ENCODE measurements at regions not wholly inside any gene's neighbourhood (a gene's known extent, or its start where the extent isn't known, plus 50 kb on each side); places are given as distances from the start of the nearest gene placed in this dataset.

GRCh38 chrX:4382273-4382672 lies 668.8 kb upstream of the PRKX start:
- WGBS: 27% methylated on average over 2 of the region's 3 CpGs

GRCh38 chrX:4380710-4381109 lies 667.3 kb upstream of the PRKX start:
- Histone ChIP-seq H2AK5ac (ENCODE audit: low read length, severe bottlenecking) (no peak overlapping the region), H2BK120ac (ENCODE audit: low read depth, low read length) (no peak overlapping the region), H3K36me3 (ENCODE audit: control insufficient read depth in 1 of 2, insufficient read depth in 2 of 2, low read depth in 1 of 2, low read length in 2 of 2) (no peaks in the 10 kb centered on the region), H3K9ac (ENCODE audit: low read length) (no peak overlapping the region), H3K79me1 (replicated peaks; ENCODE audit: low read length, poor library complexity, severe bottlenecking) (no peaks in the 10 kb centered on the region), H2BK15ac (ENCODE audit: low read depth, poor library complexity, severe bottlenecking) (no peak overlapping the region), H3K18ac (ENCODE audit: low read depth in 1 of 2, low read length in 2 of 2) (no peak overlapping the region), H3K23ac (ENCODE audit: low read length in 2 of 2) (no peak overlapping the region), H3K4me1 (ENCODE audit: control insufficient read depth, insufficient read depth, low read depth, low read length) (no peaks in the 10 kb centered on the region), H3K4ac (ENCODE audit: low read depth in 1 of 2, low read length in 2 of 2) (no peak overlapping the region), H3K27me3 (ENCODE audit: control insufficient read depth in 1 of 2, insufficient read depth in 1 of 2, low read length in 2 of 2) (no peaks in the 10 kb centered on the region), H2BK5ac (ENCODE audit: low read depth, low read length, poor library complexity, severe bottlenecking) (no peak overlapping the region), H3K14ac (ENCODE audit: low read length in 2 of 2) (no peak overlapping the region), H3K4me2 (ENCODE audit: low read length, poor library complexity, severe bottlenecking) (no peak overlapping the region), H4K91ac (ENCODE audit: low read length) (no peak overlapping the region), H3K9me3 (ENCODE audit: control insufficient read depth, low read length) (peaks cover 17% of the 10 kb centered on the region), H3K27ac (ENCODE audit: low read length, poor library complexity, severe bottlenecking) (no peak overlapping the region), H2BK12ac (ENCODE audit: low read length in 2 of 2) (no peak overlapping the region), H3K4me3 (ENCODE audit: insufficient read depth in 1 of 2, low read depth in 1 of 2, low read length in 2 of 2) (no peak overlapping the region), H2AFZ (ENCODE audit: low read depth, low read length) (no peak overlapping the region), H4K8ac (ENCODE audit: low read length) (no peak overlapping the region)
- no peak for DNase-seq

More at GRCh38 chrX:4382273-4382672, 668.8 kb upstream of the PRKX start:
- Histone ChIP-seq H3K4me3 (ENCODE audit: insufficient read depth in 1 of 2, low read depth in 1 of 2, low read length in 2 of 2) (no peak overlapping the region), H2AK5ac (ENCODE audit: low read length, severe bottlenecking) (no peak overlapping the region), H2BK15ac (ENCODE audit: low read depth, poor library complexity, severe bottlenecking) (no peak overlapping the region), H3K4me1 (ENCODE audit: control insufficient read depth, insufficient read depth, low read depth, low read length) (no peaks in the 10 kb centered on the region), H3K27ac (ENCODE audit: low read length, poor library complexity, severe bottlenecking) (no peak overlapping the region), H2BK12ac (ENCODE audit: low read length in 2 of 2) (no peak overlapping the region), H2AFZ (ENCODE audit: low read depth, low read length) (no peak overlapping the region), H3K4me2 (ENCODE audit: low read length, poor library complexity, severe bottlenecking) (no peak overlapping the region), H4K8ac (ENCODE audit: low read length) (no peak overlapping the region), H2BK5ac (ENCODE audit: low read depth, low read length, poor library complexity, severe bottlenecking) (no peak overlapping the region), H3K4ac (ENCODE audit: low read depth in 1 of 2, low read length in 2 of 2) (no peak overlapping the region), H3K27me3 (ENCODE audit: control insufficient read depth in 1 of 2, insufficient read depth in 1 of 2, low read length in 2 of 2) (no peaks in the 10 kb centered on the region), H3K9ac (ENCODE audit: low read length) (no peak overlapping the region), H3K14ac (ENCODE audit: low read length in 2 of 2) (no peak overlapping the region), H4K91ac (ENCODE audit: low read length) (no peak overlapping the region), H2BK120ac (ENCODE audit: low read depth, low read length) (no peak overlapping the region), H3K9me3 (ENCODE audit: control insufficient read depth, low read length) (peaks cover 21% of the 10 kb centered on the region), H3K18ac (ENCODE audit: low read depth in 1 of 2, low read length in 2 of 2) (no peak overlapping the region), H3K79me1 (replicated peaks; ENCODE audit: low read length, poor library complexity, severe bottlenecking) (no peaks in the 10 kb centered on the region), H3K23ac (ENCODE audit: low read length in 2 of 2) (no peak overlapping the region), H3K36me3 (ENCODE audit: control insufficient read depth in 1 of 2, insufficient read depth in 2 of 2, low read depth in 1 of 2, low read length in 2 of 2) (no peaks in the 10 kb centered on the region)
- DNase-seq: no peak

GRCh38 chrX:4379071-4379470 lies 665.6 kb upstream of the PRKX start:
- whole genome bisulfite sequencing: 100% methylated on average over 1 of the region's 1 CpG
- no peaks in the 10 kb centered on the region for H3K27me3 ChIP-seq (ENCODE audit: control insufficient read depth in 1 of 2, insufficient read depth in 1 of 2, low read length in 2 of 2)
- no peak overlapping the region for H2AFZ ChIP-seq (ENCODE audit: low read depth, low read length)
- peaks cover 16% of the 10 kb centered on the region for H3K9me3 ChIP-seq (ENCODE audit: control insufficient read depth, low read length)
- H2BK12ac ChIP-seq (ENCODE audit: low read length in 2 of 2): no peak overlapping the region
- no peak overlapping the region for H4K8ac ChIP-seq (ENCODE audit: low read length)
- no peak overlapping the region for H2BK5ac ChIP-seq (ENCODE audit: low read depth, low read length, poor library complexity, severe bottlenecking)
- H4K91ac ChIP-seq (ENCODE audit: low read length): no peak overlapping the region
- H3K79me1 ChIP-seq (replicated peaks; ENCODE audit: low read length, poor library complexity, severe bottlenecking): no peaks in the 10 kb centered on the region
- DNase-seq: no peak
- H2BK15ac ChIP-seq (ENCODE audit: low read depth, poor library complexity, severe bottlenecking): no peak overlapping the region
- no peak overlapping the region for H3K27ac ChIP-seq (ENCODE audit: low read length, poor library complexity, severe bottlenecking)
- no peak overlapping the region for H3K14ac ChIP-seq (ENCODE audit: low read length in 2 of 2)
- no peak overlapping the region for H3K9ac ChIP-seq (ENCODE audit: low read length)
- H3K23ac ChIP-seq (ENCODE audit: low read length in 2 of 2): no peak overlapping the region
- H2BK120ac ChIP-seq (ENCODE audit: low read depth, low read length): no peak overlapping the region
- H2AK5ac ChIP-seq (ENCODE audit: low read length, severe bottlenecking): no peak overlapping the region
- H3K18ac ChIP-seq (ENCODE audit: low read depth in 1 of 2, low read length in 2 of 2): no peak overlapping the region
- H3K4me2 ChIP-seq (ENCODE audit: low read length, poor library complexity, severe bottlenecking): no peak overlapping the region
- no peaks in the 10 kb centered on the region for H3K36me3 ChIP-seq (ENCODE audit: control insufficient read depth in 1 of 2, insufficient read depth in 2 of 2, low read depth in 1 of 2, low read length in 2 of 2)
- H3K4me3 ChIP-seq (ENCODE audit: insufficient read depth in 1 of 2, low read depth in 1 of 2, low read length in 2 of 2): no peak overlapping the region
- no peak overlapping the region for H3K4ac ChIP-seq (ENCODE audit: low read depth in 1 of 2, low read length in 2 of 2)
- no peaks in the 10 kb centered on the region for H3K4me1 ChIP-seq (ENCODE audit: control insufficient read depth, insufficient read depth, low read depth, low read length)

- H2AK5ac ChIP-seq (ENCODE audit: low read length, severe bottlenecking): no peak overlapping the region
Observed at GRCh38 chrX:4373791-4374190, 660.3 kb upstream of the PRKX start.

More at GRCh38 chrX:4373791-4374190, 660.3 kb upstream of the PRKX start:
- Histone ChIP-seq H3K9ac (ENCODE audit: low read length) (no peak overlapping the region), H4K91ac (ENCODE audit: low read length) (no peak overlapping the region), H3K27me3 (ENCODE audit: control insufficient read depth in 1 of 2, insufficient read depth in 1 of 2, low read length in 2 of 2) (no peaks in the 10 kb centered on the region), H3K4ac (ENCODE audit: low read depth in 1 of 2, low read length in 2 of 2) (no peak overlapping the region), H3K9me3 (ENCODE audit: control insufficient read depth, low read length) (peaks cover 14% of the 10 kb centered on the region), H2BK5ac (ENCODE audit: low read depth, low read length, poor library complexity, severe bottlenecking) (no peak overlapping the region), H2BK12ac (ENCODE audit: low read length in 2 of 2) (no peak overlapping the region), H3K23ac (ENCODE audit: low read length in 2 of 2) (no peak overlapping the region), H3K18ac (ENCODE audit: low read depth in 1 of 2, low read length in 2 of 2) (no peak overlapping the region), H3K4me3 (ENCODE audit: insufficient read depth in 1 of 2, low read depth in 1 of 2, low read length in 2 of 2) (no peak overlapping the region), H2BK15ac (ENCODE audit: low read depth, poor library complexity, severe bottlenecking) (no peak overlapping the region), H3K4me2 (ENCODE audit: low read length, poor library complexity, severe bottlenecking) (no peak overlapping the region), H3K79me1 (replicated peaks; ENCODE audit: low read length, poor library complexity, severe bottlenecking) (no peaks in the 10 kb centered on the region), H4K8ac (ENCODE audit: low read length) (no peak overlapping the region), H2AFZ (ENCODE audit: low read depth, low read length) (no peak overlapping the region), H3K14ac (ENCODE audit: low read length in 2 of 2) (no peak overlapping the region), H3K4me1 (ENCODE audit: control insufficient read depth, insufficient read depth, low read depth, low read length) (no peaks in the 10 kb centered on the region), H2BK120ac (ENCODE audit: low read depth, low read length) (no peak overlapping the region), H3K36me3 (ENCODE audit: control insufficient read depth in 1 of 2, insufficient read depth in 2 of 2, low read depth in 1 of 2, low read length in 2 of 2) (no peaks in the 10 kb centered on the region), H3K27ac (ENCODE audit: low read length, poor library complexity, severe bottlenecking) (no peak overlapping the region)
- WGBS: 75% methylated on average over 8 of the region's 8 CpGs
- DNase-seq: no peak

Data from mesenchymal stem cell (in vitro differentiated cells and primary cell).